Glutamatergic neuron (in vitro differentiated cells): ENCODE measurements at regions not wholly inside any gene's neighbourhood (a gene's known extent, or its start where the extent isn't known, plus 50 kb on each side); places are given as distances from the start of the nearest gene placed in this dataset.

Experiments
- DNase-seq: peaks from one replicate; pipeline ENCODE4 v3.0.0; 2022
- H3K27ac Mint-ChIP-seq: one replicate; pipeline ENCODE4 v1.8.0; 2020; ENCODE audit warnings: mild to moderate bottlenecking, mixed read lengths, inconsistent platforms; ENCODE audit not compliant: unreplicated experiment
- H3K27me3 Mint-ChIP-seq: one replicate; pipeline ENCODE4 v1.8.0; 2020; ENCODE audit warnings: mild to moderate bottlenecking, moderate library complexity, mixed read lengths, inconsistent platforms; ENCODE audit not compliant: unreplicated experiment
- H3K36me3 Mint-ChIP-seq: one replicate; pipeline ENCODE4 v1.8.0; 2020; ENCODE audit warnings: mild to moderate bottlenecking, mixed read lengths, inconsistent platforms; ENCODE audit not compliant: unreplicated experiment
- H3K4me1 Mint-ChIP-seq: one replicate; pipeline ENCODE4 v1.8.0; 2020; ENCODE audit warnings: mild to moderate bottlenecking, low read depth, mixed read lengths, inconsistent platforms; ENCODE audit not compliant: unreplicated experiment
- H3K4me3 Mint-ChIP-seq: one replicate; pipeline ENCODE4 v1.8.0; 2020; ENCODE audit warnings: mild to moderate bottlenecking, mixed read lengths, inconsistent platforms; ENCODE audit not compliant: unreplicated experiment
- H3K9me3 Mint-ChIP-seq: one replicate; pipeline ENCODE4 v1.8.0; 2020; ENCODE audit warnings: mild to moderate bottlenecking, moderate library complexity, mixed read lengths, inconsistent platforms; ENCODE audit not compliant: unreplicated experiment
- TF ChIP-seq, protein P1 (sequence below): fragments of 200-600 bp; sonication (generic); IDR thresholded peaks from one replicate; pipeline ENCODE4 v1.5.0; 2021; ENCODE audit not compliant: partially characterized antibody, unreplicated experiment

DNA sequence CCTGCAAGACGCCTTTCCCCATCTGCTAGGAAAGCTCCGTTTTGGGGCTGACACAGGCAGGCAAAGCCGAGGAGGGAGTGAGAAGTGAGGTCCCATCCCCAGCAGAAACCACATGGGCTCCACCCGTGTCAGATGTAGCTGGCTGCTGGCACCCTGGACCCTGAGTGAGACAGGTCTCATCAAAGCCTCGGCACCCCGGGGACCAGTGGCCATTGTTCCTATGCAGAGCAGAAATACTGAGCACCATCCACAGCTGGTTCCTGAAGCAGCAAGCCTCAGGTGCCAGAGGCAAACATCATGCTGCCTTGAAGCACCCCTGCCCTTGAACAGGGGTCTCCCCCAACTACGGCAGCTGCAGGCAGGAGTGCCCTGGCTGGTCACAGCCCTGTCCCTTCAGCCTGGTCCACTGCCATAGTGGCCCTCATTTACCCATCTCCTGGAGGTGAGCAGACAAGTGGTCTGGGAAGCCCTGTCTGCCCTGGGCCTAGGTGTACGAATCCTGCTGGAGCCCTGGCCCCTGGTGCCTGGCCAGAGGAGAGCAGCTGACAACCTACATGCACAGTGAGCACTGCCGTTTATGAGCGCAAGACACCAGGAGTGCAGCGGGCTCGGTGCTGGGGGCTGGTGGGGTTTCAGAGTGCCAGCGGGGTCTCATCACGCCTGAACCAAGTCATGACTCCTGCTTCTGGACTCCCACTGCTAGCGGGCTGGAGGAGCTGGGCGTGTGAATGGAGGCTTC lies 289.8 kb upstream of the RTL1 start:
- no peak overlapping the region for H3K4me3 Mint-ChIP-seq
- H3K36me3 Mint-ChIP-seq: no peaks in the 10 kb centered on the region
- no peak for DNase-seq
- H3K27ac Mint-ChIP-seq: no peak overlapping the region
- H3K27me3 Mint-ChIP-seq: peaks cover 14% of the 10 kb centered on the region
- peaks cover 5% of the 10 kb centered on the region for H3K4me1 Mint-ChIP-seq
- peaks cover 2% of the 10 kb centered on the region for H3K9me3 Mint-ChIP-seq
- TF ChIP-seq, protein P1, sequence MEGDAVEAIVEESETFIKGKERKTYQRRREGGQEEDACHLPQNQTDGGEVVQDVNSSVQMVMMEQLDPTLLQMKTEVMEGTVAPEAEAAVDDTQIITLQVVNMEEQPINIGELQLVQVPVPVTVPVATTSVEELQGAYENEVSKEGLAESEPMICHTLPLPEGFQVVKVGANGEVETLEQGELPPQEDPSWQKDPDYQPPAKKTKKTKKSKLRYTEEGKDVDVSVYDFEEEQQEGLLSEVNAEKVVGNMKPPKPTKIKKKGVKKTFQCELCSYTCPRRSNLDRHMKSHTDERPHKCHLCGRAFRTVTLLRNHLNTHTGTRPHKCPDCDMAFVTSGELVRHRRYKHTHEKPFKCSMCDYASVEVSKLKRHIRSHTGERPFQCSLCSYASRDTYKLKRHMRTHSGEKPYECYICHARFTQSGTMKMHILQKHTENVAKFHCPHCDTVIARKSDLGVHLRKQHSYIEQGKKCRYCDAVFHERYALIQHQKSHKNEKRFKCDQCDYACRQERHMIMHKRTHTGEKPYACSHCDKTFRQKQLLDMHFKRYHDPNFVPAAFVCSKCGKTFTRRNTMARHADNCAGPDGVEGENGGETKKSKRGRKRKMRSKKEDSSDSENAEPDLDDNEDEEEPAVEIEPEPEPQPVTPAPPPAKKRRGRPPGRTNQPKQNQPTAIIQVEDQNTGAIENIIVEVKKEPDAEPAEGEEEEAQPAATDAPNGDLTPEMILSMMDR: no peak

DNA sequence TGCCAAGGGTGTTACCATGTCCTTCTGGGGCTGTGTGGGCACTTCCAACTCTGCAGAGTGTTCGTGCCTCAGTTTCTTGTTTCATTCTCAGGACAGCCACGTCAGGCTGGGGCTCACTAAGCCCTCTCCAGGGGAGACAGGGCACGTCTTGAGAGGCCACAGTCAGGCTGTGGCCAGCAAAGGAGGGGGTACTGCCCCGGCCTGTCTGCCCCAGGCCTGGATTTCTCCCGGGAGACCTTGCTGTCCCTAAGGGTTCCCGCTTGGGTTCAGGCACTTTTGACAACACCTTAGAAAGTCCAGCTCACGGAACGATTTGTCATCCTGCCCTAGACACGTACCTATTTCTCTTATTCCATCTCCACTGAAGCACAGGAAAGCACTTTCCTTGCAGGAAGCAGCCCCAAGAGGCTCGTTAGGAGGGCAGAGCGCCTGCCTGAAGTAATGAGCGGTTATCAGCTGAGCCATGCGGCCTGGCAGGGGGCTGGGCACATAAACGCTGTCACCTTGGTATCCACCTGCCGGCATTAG lies 290.4 kb upstream of the RTL1 start:
- peak; percentile 48 for DNase-seq
- Mint-ChIP-seq H3K4me1 (peaks cover 5% of the 10 kb centered on the region), H3K27me3 (peaks cover 14% of the 10 kb centered on the region), H3K4me3 (no peak overlapping the region), H3K27ac (no peak overlapping the region), H3K9me3 (peaks cover 5% of the 10 kb centered on the region), H3K36me3 (no peaks in the 10 kb centered on the region)
- TF ChIP-seq, protein P1: no peak

DNA sequence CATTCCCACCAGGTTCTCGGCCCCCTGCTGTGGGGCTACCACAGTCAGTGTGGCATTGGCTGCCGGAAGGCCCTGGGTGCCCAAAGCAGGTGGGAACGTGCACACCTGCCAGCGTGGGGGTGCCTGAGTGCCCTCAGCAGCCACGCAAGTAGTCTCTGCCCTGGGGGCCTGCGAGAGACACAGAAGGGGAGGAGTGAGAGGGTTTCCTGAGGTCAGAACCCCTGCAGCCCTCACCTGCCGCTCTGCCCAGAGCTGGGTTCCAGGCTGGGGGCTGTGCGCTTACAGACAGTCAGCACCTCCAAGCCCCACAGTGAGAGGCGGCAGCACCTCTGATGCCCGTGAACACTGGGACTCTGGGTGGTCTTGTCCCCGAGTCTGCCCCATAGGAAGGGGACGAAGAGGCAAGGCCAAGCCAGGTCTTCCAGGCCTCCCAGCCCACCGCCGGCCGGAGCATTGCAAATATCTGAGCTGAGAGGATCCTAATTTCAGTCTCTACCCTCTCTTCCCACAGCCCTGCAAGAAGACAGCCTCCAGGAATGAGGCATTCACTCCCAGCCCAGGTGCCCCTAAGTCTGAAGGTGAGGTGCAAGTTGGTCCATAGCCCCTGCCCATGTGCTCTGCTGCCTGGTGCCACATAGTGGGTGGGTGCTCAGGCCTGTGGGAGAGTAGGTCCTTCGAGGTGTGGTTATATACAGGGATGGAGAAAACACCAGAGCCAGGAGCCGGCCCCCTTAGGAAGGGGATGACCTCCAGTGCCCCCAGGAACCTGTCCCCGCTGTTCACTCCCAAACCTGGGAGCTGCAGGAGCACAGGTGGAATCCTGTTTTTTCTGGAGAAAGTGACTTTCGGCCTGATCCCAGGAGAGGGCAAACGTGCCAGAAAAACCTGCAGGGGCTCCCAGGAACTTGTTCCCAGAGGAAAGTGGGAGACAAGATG lies 291.1 kb upstream of the RTL1 start:
- Mint-ChIP-seq H3K27ac (no peak overlapping the region), H3K4me3 (no peak overlapping the region), H3K27me3 (peaks cover 12% of the 10 kb centered on the region), H3K4me1 (peaks cover 5% of the 10 kb centered on the region), H3K9me3 (peaks cover 3% of the 10 kb centered on the region), H3K36me3 (no peaks in the 10 kb centered on the region)
- DNase-seq: no peak
- TF ChIP-seq, protein P1: no peak

DNA sequence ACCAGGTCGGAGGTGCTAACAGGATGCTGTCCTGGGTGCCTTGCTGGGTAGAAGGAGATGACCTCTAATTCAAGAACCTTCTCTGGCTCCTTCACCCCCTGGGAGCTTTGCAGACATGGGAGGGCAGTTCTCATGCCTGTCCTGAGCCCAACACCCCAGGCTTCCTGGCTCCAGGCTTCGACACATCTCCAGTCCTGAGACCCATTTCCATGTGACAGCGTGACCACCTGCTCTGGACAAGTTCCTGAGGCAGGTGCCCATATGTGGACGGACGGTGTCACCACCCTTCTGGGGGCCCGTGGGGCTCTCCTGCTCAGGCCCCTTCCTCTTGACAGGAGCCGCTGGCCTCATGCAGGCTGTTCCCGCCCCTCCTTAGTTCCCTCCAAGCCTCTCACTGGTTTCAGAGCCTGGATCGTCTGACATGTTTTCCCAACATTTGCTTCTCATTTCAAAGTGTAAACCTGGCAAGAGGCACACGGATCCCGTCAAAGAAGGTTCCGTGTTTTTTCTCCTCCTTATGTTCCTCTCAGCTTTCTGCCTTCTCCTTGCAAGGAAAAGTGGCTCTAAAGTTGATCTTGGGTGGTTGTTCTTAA lies 291.9 kb upstream of the RTL1 start:
- Mint-ChIP-seq H3K4me1 (peaks cover 5% of the 10 kb centered on the region), H3K9me3 (peaks cover 3% of the 10 kb centered on the region), H3K36me3 (no peaks in the 10 kb centered on the region), H3K27me3 (peaks cover 11% of the 10 kb centered on the region), H3K4me3 (no peak overlapping the region), H3K27ac (peak overlapping the region; percentile 12)
- DNase-seq: no peak
- TF ChIP-seq, protein P1: no peak
